Glutamatergic neuron (in vitro differentiated cells): ENCODE measurements at regions not wholly inside any gene's neighbourhood (a gene's known extent, or its start where the extent isn't known, plus 50 kb on each side); places are given as distances from the start of the nearest gene placed in this dataset.

Experiments
- DNase-seq: peaks from one replicate; pipeline ENCODE4 v3.0.0; 2022
- H3K27ac Mint-ChIP-seq: one replicate; pipeline ENCODE4 v1.8.0; 2020; ENCODE audit warnings: mild to moderate bottlenecking, mixed read lengths, inconsistent platforms; ENCODE audit not compliant: unreplicated experiment
- H3K27me3 Mint-ChIP-seq: one replicate; pipeline ENCODE4 v1.8.0; 2020; ENCODE audit warnings: mild to moderate bottlenecking, moderate library complexity, mixed read lengths, inconsistent platforms; ENCODE audit not compliant: unreplicated experiment
- H3K36me3 Mint-ChIP-seq: one replicate; pipeline ENCODE4 v1.8.0; 2020; ENCODE audit warnings: mild to moderate bottlenecking, mixed read lengths, inconsistent platforms; ENCODE audit not compliant: unreplicated experiment
- H3K4me1 Mint-ChIP-seq: one replicate; pipeline ENCODE4 v1.8.0; 2020; ENCODE audit warnings: mild to moderate bottlenecking, low read depth, mixed read lengths, inconsistent platforms; ENCODE audit not compliant: unreplicated experiment
- H3K4me3 Mint-ChIP-seq: one replicate; pipeline ENCODE4 v1.8.0; 2020; ENCODE audit warnings: mild to moderate bottlenecking, mixed read lengths, inconsistent platforms; ENCODE audit not compliant: unreplicated experiment
- H3K9me3 Mint-ChIP-seq: one replicate; pipeline ENCODE4 v1.8.0; 2020; ENCODE audit warnings: mild to moderate bottlenecking, moderate library complexity, mixed read lengths, inconsistent platforms; ENCODE audit not compliant: unreplicated experiment
- TF ChIP-seq, protein P1 (sequence below): fragments of 200-600 bp; sonication (generic); IDR thresholded peaks from one replicate; pipeline ENCODE4 v1.5.0; 2021; ENCODE audit not compliant: partially characterized antibody, unreplicated experiment

DNA sequence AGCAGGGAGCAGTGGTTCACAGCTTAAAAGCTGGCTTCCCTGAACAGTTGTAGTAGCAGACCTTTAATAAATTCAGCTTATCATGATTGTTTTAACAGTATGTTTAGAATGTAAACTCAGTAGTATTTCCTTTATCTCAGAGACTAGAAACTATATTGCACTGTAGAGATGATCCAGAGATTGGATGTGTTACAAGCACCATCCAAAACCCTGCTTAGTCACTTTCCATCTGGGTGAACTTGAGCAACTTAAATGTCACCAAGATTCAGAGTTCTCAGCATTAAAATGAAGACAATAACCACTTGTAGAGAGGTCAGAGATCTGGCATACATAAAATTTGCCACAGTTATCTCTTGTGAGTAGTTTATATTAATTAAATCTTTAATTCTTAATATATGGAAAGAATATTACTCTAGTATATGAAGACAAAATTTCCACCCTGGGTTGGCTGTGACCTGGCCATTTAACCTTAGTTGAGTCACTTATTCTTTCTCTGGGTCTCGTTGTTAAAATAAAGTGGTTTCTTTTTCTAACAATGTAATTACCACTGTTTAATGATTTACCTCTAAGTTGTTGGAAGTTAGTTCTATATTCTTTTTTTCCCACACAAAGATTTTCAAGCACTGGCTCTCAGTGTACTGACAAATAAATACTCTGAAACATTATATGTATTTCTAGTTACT, 239.2 kb upstream of the FKBP1C start:
- H3K27ac Mint-ChIP-seq: no peak overlapping the region

DNA sequence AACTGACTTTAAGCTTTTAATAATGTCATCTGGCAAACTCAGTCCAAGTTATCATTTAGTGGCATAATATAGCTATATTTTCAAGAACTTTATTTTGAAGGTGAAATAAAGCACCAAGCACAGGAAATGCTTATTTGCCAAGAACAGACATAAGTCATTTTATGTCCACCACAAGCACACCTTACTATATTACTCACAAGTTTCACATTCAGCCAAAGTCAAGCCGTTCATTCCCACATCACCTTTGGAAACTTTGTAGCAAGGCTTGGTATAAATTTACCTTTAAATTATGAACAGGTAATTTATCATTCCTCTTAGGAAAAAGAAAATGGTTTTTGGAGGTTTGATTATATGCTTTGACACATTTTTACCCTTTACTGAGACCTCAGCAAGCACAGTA, 236.8 kb upstream of the FKBP1C start:
- no peak overlapping the region for H3K27ac Mint-ChIP-seq
- TF ChIP-seq, protein P1, sequence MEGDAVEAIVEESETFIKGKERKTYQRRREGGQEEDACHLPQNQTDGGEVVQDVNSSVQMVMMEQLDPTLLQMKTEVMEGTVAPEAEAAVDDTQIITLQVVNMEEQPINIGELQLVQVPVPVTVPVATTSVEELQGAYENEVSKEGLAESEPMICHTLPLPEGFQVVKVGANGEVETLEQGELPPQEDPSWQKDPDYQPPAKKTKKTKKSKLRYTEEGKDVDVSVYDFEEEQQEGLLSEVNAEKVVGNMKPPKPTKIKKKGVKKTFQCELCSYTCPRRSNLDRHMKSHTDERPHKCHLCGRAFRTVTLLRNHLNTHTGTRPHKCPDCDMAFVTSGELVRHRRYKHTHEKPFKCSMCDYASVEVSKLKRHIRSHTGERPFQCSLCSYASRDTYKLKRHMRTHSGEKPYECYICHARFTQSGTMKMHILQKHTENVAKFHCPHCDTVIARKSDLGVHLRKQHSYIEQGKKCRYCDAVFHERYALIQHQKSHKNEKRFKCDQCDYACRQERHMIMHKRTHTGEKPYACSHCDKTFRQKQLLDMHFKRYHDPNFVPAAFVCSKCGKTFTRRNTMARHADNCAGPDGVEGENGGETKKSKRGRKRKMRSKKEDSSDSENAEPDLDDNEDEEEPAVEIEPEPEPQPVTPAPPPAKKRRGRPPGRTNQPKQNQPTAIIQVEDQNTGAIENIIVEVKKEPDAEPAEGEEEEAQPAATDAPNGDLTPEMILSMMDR: no peak
- peaks cover 2% of the 10 kb centered on the region for H3K27me3 Mint-ChIP-seq
- no peaks in the 10 kb centered on the region for H3K36me3 Mint-ChIP-seq
- no peak for DNase-seq
- no peak overlapping the region for H3K4me3 Mint-ChIP-seq
- no peaks in the 10 kb centered on the region for H3K9me3 Mint-ChIP-seq
- no peaks in the 10 kb centered on the region for H3K4me1 Mint-ChIP-seq

More for the DNA sequence above, 239.2 kb upstream of the FKBP1C start:
- peaks cover 2% of the 10 kb centered on the region for H3K27me3 Mint-ChIP-seq
- no peak overlapping the region for H3K4me3 Mint-ChIP-seq
- TF ChIP-seq, protein P1: no peak
- H3K9me3 Mint-ChIP-seq: no peaks in the 10 kb centered on the region
- no peaks in the 10 kb centered on the region for H3K36me3 Mint-ChIP-seq
- H3K4me1 Mint-ChIP-seq: no peaks in the 10 kb centered on the region
- no peak for DNase-seq

DNA sequence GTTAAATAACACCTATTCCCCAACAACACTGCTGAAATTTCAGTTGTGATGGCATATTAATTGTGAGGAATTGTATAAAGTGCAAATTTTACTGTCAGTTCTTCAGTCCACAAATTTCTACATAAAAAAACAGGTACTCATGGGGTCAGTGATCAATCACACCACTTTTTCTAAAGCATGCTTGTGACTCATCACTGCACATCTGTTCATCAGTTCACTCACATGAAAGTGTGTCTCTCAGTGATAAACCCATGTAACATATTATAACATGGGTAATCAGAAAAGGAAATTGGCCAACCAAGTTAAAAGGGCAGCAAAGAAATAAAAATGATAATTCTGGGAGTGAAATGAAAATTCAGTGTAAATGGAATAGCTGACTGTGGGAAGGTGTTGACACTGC, 234.7 kb upstream of the FKBP1C start:
- Mint-ChIP-seq H3K4me1 (no peaks in the 10 kb centered on the region), H3K27me3 (no peaks in the 10 kb centered on the region), H3K4me3 (no peak overlapping the region), H3K9me3 (no peaks in the 10 kb centered on the region), H3K36me3 (no peaks in the 10 kb centered on the region), H3K27ac (no peak overlapping the region)
- TF ChIP-seq, protein P1: no peak
- no peak for DNase-seq

DNA sequence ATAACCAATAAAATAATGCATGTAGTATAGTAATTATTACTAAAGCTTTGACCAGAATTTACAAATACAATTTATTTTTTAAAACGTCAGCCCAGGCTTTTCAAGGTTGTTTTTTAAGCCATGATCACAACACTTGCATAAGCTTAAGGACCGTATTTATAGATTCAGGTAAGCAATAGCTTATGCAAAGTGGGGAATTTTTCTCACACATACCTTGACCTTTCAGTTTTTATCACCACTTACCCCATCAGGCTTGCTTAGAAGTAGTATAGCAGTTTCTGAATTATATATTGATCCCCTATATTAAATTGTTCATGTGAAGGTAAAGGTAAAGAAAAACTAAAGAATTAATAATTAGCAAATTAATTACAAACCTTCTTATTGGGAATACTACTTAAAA, 232.3 kb upstream of the FKBP1C start:
- no peak overlapping the region for H3K4me3 Mint-ChIP-seq
- H3K4me1 Mint-ChIP-seq: no peaks in the 10 kb centered on the region

DNA sequence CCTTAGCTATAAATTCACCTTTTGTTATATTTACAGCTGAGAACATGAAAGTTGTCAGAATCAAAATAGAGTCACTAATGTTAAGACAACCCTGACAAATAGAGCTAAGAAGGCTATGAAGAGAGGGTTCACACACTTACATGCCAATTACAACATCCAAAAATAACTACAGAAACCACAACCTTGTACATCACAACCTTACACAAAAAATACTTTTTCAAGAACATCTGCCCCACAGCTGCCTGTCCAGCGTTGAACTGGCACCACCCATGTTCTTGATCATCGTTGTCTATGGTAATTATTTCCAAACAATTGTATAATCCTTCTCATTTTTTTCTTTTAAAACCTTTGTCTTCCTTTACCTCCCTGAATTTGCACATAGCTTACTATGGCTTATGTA, 231.2 kb upstream of the FKBP1C start:
- no peak overlapping the region for H3K27ac Mint-ChIP-seq
- no peaks in the 10 kb centered on the region for H3K9me3 Mint-ChIP-seq
- DNase-seq: no peak
- H3K4me1 Mint-ChIP-seq: no peaks in the 10 kb centered on the region
- no peaks in the 10 kb centered on the region for H3K36me3 Mint-ChIP-seq
- no peak overlapping the region for H3K4me3 Mint-ChIP-seq
- TF ChIP-seq, protein P1: no peak
- no peaks in the 10 kb centered on the region for H3K27me3 Mint-ChIP-seq

More for the DNA sequence above, 232.3 kb upstream of the FKBP1C start:
- Mint-ChIP-seq H3K27me3 (no peaks in the 10 kb centered on the region), H3K27ac (no peak overlapping the region), H3K36me3 (no peaks in the 10 kb centered on the region), H3K9me3 (no peaks in the 10 kb centered on the region)
- DNase-seq: no peak
- TF ChIP-seq, protein P1: no peak
